HEK293T (cell line): ENCODE measurements at regions not wholly inside any gene's neighbourhood (a gene's known extent, or its start where the extent isn't known, plus 50 kb on each side); places are given as distances from the start of the nearest gene placed in this dataset.

Experiments
- ARNT ChIP-seq: fragments of 450-650 bp; IDR thresholded peaks from 2 replicates; pipeline ENCODE4 v1.6.1; 2017; ENCODE audit warnings: mild to moderate bottlenecking
- BHLHE40 ChIP-seq: fragments of 450-650 bp; IDR thresholded peaks from 2 replicates; pipeline ENCODE4 v1.6.1; 2016; ENCODE audit warnings: mild to moderate bottlenecking, moderate library complexity, borderline replicate concordance
- CTBP1 ChIP-seq: fragments of 450-650 bp; IDR thresholded peaks from 2 replicates; pipeline ENCODE4 v1.6.1; 2016; ENCODE audit warnings: borderline replicate concordance
- ELF4 ChIP-seq: fragments of 450-650 bp; IDR thresholded peaks from 2 replicates; pipeline ENCODE4 v1.6.1; 2017; ENCODE audit warnings: antibody characterized with exemption
- FOXA1 ChIP-seq: fragments of 450-650 bp; IDR thresholded peaks from 2 replicates; pipeline ENCODE4 v1.6.1; 2016; ENCODE audit warnings: mild to moderate bottlenecking
- FOXK2 ChIP-seq: fragments of 450-650 bp; IDR thresholded peaks from 2 replicates; pipeline ENCODE4 v1.6.1; 2016; ENCODE audit warnings: mild to moderate bottlenecking
- HDGF ChIP-seq: fragments of 450-650 bp; IDR thresholded peaks from 2 replicates; pipeline ENCODE4 v1.6.1; 2017; ENCODE audit warnings: antibody characterized with exemption, borderline replicate concordance
- L3MBTL2 ChIP-seq: fragments of 450-650 bp; conservative IDR thresholded peaks from 2 replicates; pipeline ENCODE4 v1.6.1; 2016; ENCODE audit warnings: mild to moderate bottlenecking
- LEF1 ChIP-seq: fragments of 450-650 bp; IDR thresholded peaks from 2 replicates; pipeline ENCODE4 v1.6.1; 2017; ENCODE audit warnings: mild to moderate bottlenecking, borderline replicate concordance
- NFRKB ChIP-seq: fragments of 450-650 bp; IDR thresholded peaks from 2 replicates; pipeline ENCODE4 v1.6.1; 2016; ENCODE audit warnings: mild to moderate bottlenecking, moderate library complexity
- SP1 ChIP-seq: fragments of 450-650 bp; IDR thresholded peaks from 2 replicates; pipeline ENCODE4 v1.6.1; 2017
- SUZ12 ChIP-seq: fragments of 450-650 bp; IDR thresholded peaks from 2 replicates; pipeline ENCODE4 v1.6.1; 2016; ENCODE audit warnings: mild to moderate bottlenecking
- TARDBP ChIP-seq: fragments of 450-650 bp; IDR thresholded peaks from 2 replicates; pipeline ENCODE4 v1.6.1; 2016
- TF ChIP-seq, protein P1 (sequence below): fragments of 450-650 bp; IDR thresholded peaks from 2 replicates; pipeline ENCODE4 v1.6.1; 2016

- no peak for TF ChIP-seq ELF4
- TF ChIP-seq FOXK2: no peak
- no peak for TF ChIP-seq BHLHE40
- no peak for TF ChIP-seq LEF1
- TF ChIP-seq FOXA1: no peak
- TF ChIP-seq SP1: no peak
- TF ChIP-seq, protein P1, sequence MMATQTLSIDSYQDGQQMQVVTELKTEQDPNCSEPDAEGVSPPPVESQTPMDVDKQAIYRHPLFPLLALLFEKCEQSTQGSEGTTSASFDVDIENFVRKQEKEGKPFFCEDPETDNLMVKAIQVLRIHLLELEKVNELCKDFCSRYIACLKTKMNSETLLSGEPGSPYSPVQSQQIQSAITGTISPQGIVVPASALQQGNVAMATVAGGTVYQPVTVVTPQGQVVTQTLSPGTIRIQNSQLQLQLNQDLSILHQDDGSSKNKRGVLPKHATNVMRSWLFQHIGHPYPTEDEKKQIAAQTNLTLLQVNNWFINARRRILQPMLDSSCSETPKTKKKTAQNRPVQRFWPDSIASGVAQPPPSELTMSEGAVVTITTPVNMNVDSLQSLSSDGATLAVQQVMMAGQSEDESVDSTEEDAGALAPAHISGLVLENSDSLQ: no peak
- TF ChIP-seq SUZ12: no peak
- no peak for TF ChIP-seq TARDBP
- TF ChIP-seq HDGF: no peak
- TF ChIP-seq CTBP1: no peak
- TF ChIP-seq L3MBTL2: no peak
- no peak for TF ChIP-seq ARNT
- no peak for TF ChIP-seq NFRKB
These were observed 337.3 kb upstream of the GHITM start for GRCh38 chr10:83801983-83802382.
